GM12801 (cell line): ENCODE measurements at regions not wholly inside any gene's neighbourhood (a gene's known extent, or its start where the extent isn't known, plus 50 kb on each side); places are given as distances from the start of the nearest gene placed in this dataset.

Experiments used
- TF ChIP-seq, protein P1 (sequence below): IDR thresholded peaks from one replicate; pipeline ENCODE4 v1.5.1; 2011; ENCODE audit warnings: control low read depth; ENCODE audit not compliant: insufficient read length; ENCODE audit errors: extremely low read depth

DNA sequence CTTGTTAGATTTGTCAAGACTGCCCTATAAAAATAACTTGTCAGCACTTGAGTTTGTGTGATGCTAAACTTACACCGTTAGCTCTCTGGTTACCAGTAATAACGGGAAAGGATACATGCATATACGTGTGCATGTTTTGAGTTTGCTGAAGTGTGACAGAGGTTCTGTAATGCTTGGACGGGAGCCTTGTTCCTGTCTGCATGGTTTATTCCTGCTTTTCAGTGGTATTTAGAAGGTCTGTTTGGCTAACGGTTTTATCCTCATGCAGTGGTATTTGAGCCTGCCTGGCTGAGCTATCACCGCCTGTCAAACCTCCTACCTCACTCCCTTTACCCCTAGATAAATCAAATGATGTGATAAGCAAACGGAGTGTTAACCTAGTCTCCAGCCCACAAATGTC is 305.6 kb downstream of the GALC start:
- TF ChIP-seq, protein P1, sequence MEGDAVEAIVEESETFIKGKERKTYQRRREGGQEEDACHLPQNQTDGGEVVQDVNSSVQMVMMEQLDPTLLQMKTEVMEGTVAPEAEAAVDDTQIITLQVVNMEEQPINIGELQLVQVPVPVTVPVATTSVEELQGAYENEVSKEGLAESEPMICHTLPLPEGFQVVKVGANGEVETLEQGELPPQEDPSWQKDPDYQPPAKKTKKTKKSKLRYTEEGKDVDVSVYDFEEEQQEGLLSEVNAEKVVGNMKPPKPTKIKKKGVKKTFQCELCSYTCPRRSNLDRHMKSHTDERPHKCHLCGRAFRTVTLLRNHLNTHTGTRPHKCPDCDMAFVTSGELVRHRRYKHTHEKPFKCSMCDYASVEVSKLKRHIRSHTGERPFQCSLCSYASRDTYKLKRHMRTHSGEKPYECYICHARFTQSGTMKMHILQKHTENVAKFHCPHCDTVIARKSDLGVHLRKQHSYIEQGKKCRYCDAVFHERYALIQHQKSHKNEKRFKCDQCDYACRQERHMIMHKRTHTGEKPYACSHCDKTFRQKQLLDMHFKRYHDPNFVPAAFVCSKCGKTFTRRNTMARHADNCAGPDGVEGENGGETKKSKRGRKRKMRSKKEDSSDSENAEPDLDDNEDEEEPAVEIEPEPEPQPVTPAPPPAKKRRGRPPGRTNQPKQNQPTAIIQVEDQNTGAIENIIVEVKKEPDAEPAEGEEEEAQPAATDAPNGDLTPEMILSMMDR: no peak

- TF ChIP-seq, protein P1: no peak
Observed at GRCh38 chr14:87686746-87687145, 306.2 kb downstream of the GALC start.

- TF ChIP-seq, protein P1: no peak
Observed at GRCh38 chr14:87679866-87680265, 313.1 kb downstream of the GALC start.

DNA sequence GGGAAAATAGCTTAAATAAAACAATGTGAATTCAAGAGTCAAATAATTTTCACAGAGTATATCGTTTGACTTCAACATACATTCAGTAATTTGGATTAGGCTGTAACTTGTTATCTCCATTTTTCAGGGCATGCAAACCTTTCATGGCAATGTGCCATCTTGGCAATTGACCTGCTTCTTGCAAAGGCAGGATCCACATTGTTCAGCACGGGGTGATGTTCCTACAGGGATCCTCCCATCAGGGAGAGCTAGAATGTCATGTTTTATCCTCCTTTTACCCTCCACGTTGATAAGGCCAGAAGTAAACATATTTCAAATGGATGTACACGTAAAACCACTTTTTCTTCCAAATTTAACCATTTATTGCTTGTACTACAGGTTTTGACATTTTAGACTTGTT is 314.4 kb downstream of the GALC start:
- TF ChIP-seq, protein P1: no peak

- TF ChIP-seq, protein P1: no peak
Observed at GRCh38 chr14:87676814-87677437, 316.1 kb downstream of the GALC start.

DNA sequence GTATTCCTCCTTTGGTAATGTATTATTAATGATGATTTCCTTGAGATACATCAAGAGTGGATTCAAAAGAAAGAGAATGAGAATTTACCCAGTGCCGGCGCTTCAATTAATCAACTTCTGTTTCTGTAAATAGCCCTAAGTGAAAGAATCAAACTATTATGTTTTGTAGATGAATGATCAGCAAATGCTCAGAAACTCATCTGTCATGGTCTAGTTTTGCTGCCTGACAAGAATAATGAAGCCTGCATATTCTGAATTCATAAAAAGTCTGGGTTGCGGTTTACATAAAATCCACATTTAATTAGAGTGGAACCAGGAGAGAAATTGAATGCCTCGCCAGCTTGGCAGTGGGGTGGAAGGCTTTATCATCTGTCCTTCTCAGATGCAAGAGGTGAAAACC is 325.3 kb downstream of the GALC start:
- TF ChIP-seq, protein P1: no peak

GRCh38 chr14:87656315-87656714 is 336.7 kb downstream of the GALC start:
- TF ChIP-seq, protein P1: no peak
